ENCODE measurements at regions not wholly inside any gene's neighbourhood (a gene's known extent, or its start where the extent isn't known, plus 50 kb on each side); places are given as distances from the start of the nearest gene placed in this dataset.

GRCh38 chr2:100702438-100703109 lies 117.4 kb upstream of the NPAS2 start:
- Mint-ChIP-seq H3K36me3 (no peaks in the 10 kb centered on the region), H3K4me3 (no peak overlapping the region), H3K27me3 (ENCODE audit: low read depth) (peaks cover 6% of the 10 kb centered on the region), H3K9me3 (peaks cover 21% of the 10 kb centered on the region), H3K27ac (no peak overlapping the region), H3K4me1 (no peaks in the 10 kb centered on the region)
- TF ChIP-seq CTCF (IDR thresholded peaks at IDR 0.05; ENCODE audit: unreplicated experiment) = no peak
- DNase-seq (ENCODE audit: low spot score in 2 of 2, unreplicated experiment in 2 of 2) = no peak

GRCh38 chr2:100703213-100703612 lies 116.7 kb upstream of the NPAS2 start:
- no peak for DNase-seq (ENCODE audit: low spot score in 2 of 2, unreplicated experiment in 2 of 2)
- TF ChIP-seq CTCF (IDR thresholded peaks at IDR 0.05; ENCODE audit: unreplicated experiment) = no peak
- no peaks in the 10 kb centered on the region for H3K4me1 Mint-ChIP-seq
- no peak overlapping the region for H3K27ac Mint-ChIP-seq
- peaks cover 6% of the 10 kb centered on the region for H3K27me3 Mint-ChIP-seq (ENCODE audit: low read depth)
- H3K36me3 Mint-ChIP-seq = no peaks in the 10 kb centered on the region
- peaks cover 16% of the 10 kb centered on the region for H3K9me3 Mint-ChIP-seq
- no peak overlapping the region for H3K4me3 Mint-ChIP-seq

- no peak overlapping the region for H3K27ac Mint-ChIP-seq
- peaks cover 6% of the 10 kb centered on the region for H3K27me3 Mint-ChIP-seq (ENCODE audit: low read depth)
- H3K36me3 Mint-ChIP-seq = no peaks in the 10 kb centered on the region
- DNase-seq (ENCODE audit: low spot score in 2 of 2, unreplicated experiment in 2 of 2) = no peak
- peaks cover 11% of the 10 kb centered on the region for H3K9me3 Mint-ChIP-seq
- no peak overlapping the region for H3K4me3 Mint-ChIP-seq
- TF ChIP-seq CTCF (IDR thresholded peaks at IDR 0.05; ENCODE audit: unreplicated experiment) = no peak
- H3K4me1 Mint-ChIP-seq = no peaks in the 10 kb centered on the region
These were observed 116.2 kb upstream of the NPAS2 start for GRCh38 chr2:100703739-100704138.

GRCh38 chr2:100704156-100704555 lies 115.8 kb upstream of the NPAS2 start:
- H3K4me1 Mint-ChIP-seq = no peaks in the 10 kb centered on the region
- H3K4me3 Mint-ChIP-seq = no peak overlapping the region
- no peak overlapping the region for H3K27ac Mint-ChIP-seq
- peaks cover 6% of the 10 kb centered on the region for H3K27me3 Mint-ChIP-seq (ENCODE audit: low read depth)
- no peak for TF ChIP-seq CTCF (IDR thresholded peaks at IDR 0.05; ENCODE audit: unreplicated experiment)
- peaks cover 7% of the 10 kb centered on the region for H3K9me3 Mint-ChIP-seq
- no peak for DNase-seq (ENCODE audit: low spot score in 2 of 2, unreplicated experiment in 2 of 2)
- no peaks in the 10 kb centered on the region for H3K36me3 Mint-ChIP-seq

GRCh38 chr2:100704711-100705110 lies 115.2 kb upstream of the NPAS2 start:
- H3K36me3 Mint-ChIP-seq = no peaks in the 10 kb centered on the region
- H3K4me3 Mint-ChIP-seq = no peak overlapping the region
- H3K27me3 Mint-ChIP-seq (ENCODE audit: low read depth) = peaks cover 6% of the 10 kb centered on the region
- TF ChIP-seq CTCF (IDR thresholded peaks at IDR 0.05; ENCODE audit: unreplicated experiment) = no peak
- no peaks in the 10 kb centered on the region for H3K4me1 Mint-ChIP-seq
- DNase-seq (ENCODE audit: low spot score in 2 of 2, unreplicated experiment in 2 of 2) = no peak
- H3K9me3 Mint-ChIP-seq = peaks cover 6% of the 10 kb centered on the region
- no peak overlapping the region for H3K27ac Mint-ChIP-seq
